NCI-H2171 treated with DMSO at 0.1 percent for 48 hours (cell line): ENCODE measurements at regions not wholly inside any gene's neighbourhood (a gene's known extent, or its start where the extent isn't known, plus 50 kb on each side); places are given as distances from the start of the nearest gene placed in this dataset.
"Not testable (repeated sequence)": the region's sequence is repeated elsewhere in the genome, so short reads cannot be mapped to it uniquely, and the experiment has no call there.

Source experiments
- DNase-seq: peaks from one replicate; lab custom pipeline; 2025; lab: John Stamatoyannopoulos, UW

DNA sequence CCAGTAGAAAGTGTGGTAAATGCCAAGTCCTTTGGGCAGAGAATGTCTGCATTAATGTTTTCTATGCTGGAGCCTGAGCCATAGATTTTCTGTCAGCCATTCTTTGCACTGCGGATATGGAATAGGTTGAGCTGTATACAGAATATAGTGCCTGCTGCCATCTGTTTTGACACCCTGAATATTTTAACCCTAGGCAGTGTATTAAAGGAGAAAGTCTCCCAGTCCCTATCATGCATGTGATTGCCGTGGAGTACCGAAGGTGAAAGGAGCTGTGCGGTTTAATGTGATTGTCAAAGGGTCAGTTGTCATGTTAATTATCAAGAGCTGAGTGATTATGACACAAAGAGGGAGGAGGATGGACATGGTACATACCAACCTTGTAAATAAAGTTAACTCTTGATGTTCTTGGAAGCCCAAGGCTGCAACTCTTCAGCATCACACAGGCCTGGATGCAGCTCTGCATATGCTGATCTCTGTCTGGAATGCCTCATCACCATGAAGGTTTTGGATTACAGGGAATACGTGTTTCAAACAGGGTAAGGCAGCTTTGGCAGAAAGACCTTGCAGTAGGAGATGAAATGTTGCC is 247.1 kb upstream of the ELAVL2 start:
- no peak for DNase-seq

DNA sequence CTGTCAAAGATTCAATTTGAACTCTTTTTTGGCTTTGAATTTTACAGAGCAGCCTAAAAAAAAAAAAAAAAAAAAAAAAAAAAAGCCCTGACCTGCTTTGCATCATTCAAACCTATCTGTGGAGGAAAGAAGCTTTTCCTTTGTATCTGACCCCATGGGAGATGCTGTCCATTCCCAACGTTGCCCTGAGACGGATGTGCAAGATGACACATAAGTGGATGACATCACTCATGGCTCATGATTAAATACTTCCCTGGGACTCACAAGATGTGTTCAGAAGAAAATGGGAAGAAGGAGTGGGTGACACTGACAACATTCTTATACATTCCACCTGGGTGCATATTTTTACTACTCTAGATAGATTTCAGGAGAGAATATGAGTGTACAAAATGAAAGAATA is 245.7 kb upstream of the ELAVL2 start:
- no peak for DNase-seq

GRCh38 chr9:24071091-24071490 is 245.1 kb upstream of the ELAVL2 start:
- DNase-seq: no peak

DNA sequence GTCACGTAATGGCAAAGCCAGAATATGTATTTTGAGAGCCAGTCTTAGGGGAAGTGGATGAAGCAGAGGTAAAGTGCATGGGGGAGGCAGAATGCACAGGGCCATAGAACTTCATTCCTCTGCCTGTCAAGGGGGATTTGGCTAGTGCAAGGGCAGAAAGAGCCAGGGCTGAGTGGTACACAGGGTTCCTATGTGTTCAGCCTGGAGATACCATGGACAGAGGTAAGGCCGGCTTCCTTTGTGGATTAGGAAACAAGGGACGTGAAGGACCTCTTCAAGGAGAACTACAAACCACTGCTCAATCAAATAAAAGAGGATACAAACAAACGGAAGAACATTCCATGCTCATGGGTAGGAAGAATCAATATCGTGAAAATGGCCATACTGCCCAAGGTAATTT is 241.1 kb upstream of the ELAVL2 start:
- DNase-seq: not testable (repeated sequence)

- no peak for DNase-seq
These were observed 233.6 kb upstream of the ELAVL2 start for GRCh38 chr9:24059651-24060050.

GRCh38 chr9:24051587-24051986 is 225.5 kb upstream of the ELAVL2 start:
- DNase-seq: no peak

- DNase-seq: not testable (repeated sequence)
These were observed 224.2 kb upstream of the ELAVL2 start for GRCh38 chr9:24050239-24050638.

- no peak for DNase-seq
These were observed 219.1 kb upstream of the ELAVL2 start for GRCh38 chr9:24045150-24045549.

GRCh38 chr9:24044576-24044975 is 218.5 kb upstream of the ELAVL2 start:
- DNase-seq: no peak

DNA sequence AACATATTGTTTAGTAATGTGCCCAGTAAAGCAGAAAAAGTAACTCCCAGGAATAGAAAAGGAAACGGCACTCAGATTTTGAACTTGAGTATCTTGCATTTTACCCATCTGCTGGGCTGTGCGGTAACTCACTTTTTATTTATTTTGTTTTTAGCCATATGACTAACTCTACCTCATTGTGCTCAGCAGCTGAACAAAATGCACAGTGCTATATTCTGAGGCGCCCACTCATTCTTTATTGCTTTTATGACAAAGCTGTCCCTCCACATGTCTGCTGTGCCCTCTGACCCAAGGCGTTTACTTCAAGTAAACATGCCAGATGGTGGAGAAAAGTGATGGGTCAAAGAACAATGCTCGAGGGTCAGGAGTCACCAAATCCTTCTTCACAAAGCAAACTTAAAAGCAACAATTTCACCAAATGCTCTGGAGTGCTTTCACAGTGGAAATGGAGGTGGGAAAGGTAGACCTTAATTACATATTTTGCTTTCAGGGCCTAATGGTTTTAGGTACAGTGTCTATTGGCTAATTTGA is 215.2 kb upstream of the ELAVL2 start:
- peak; percentile 73 for DNase-seq

DNA sequence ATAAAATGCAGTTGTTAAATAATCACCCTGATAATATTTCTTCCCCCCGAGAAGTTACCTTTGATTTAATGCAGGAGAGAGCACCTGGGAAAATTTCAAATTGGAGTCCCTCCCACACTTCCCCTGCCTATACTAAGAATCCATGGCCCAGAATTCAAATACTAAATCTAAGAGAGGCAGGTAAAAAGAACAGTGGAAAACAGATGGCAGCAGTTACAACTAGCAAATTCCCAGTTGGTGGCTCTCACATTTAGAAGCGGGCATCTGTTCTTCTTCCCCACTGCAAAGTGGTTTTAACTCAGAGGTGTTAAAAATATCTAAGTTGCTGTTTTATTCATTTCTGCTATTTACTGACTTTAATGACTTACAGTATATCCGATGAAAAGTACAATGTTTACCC is 210.4 kb upstream of the ELAVL2 start:
- DNase-seq: peak; percentile 85

- peak; percentile 71 for DNase-seq
These were observed 209.8 kb upstream of the ELAVL2 start for GRCh38 chr9:24035816-24036215.

- no peak for DNase-seq
These were observed 185.8 kb upstream of the ELAVL2 start for GRCh38 chr9:24011881-24012280.

DNA sequence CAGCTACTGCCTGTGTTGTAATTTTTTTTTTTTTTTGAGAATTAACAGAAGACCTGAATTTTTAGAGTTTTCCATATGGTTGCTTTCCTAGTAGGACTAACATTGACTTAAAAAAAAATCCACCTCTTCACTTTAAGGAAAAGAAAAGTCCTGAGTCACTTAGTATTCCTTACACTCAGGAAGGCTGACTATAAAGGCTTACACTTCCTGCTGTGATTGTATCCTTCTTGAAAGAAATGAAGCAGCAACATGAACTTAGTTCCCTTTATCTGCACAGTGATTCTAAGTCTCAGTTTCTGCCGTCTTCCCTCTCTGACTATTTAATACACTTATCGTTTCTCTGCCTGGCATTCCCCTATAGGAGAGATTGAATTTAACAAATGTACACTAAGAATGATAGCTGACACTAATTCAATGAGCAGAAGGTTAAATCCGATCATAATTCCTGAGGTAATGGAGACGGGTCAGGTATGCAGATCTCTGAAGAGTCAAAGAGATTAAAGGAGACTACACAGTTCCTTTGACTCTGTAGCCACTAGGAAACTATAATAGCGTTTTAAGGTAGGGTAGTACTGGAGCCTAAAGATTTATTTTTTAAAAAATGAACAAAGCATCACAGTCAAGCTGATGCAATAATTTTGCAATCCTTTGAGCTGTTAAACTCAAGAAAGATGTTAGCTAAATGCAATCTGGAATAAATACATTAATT is 185.1 kb upstream of the ELAVL2 start:
- peak; percentile 1 for DNase-seq

DNA sequence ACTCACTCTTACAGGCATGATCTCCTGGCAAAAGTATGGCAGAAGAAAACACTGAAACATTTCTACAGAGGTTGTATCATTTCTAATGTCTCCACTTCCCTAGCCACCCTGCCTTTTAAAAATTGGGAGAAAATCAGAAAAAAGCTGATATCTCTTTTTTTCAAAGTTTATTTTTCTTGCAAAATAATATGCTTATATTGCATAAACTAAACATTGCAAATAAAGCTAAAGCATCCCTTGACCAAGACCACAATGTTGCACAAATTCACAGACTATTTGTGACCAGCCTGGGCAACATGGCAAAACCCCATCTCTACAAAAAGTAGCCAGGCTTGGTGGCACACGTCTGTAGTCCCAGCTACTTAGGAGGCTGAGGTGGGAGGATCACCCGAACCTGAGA is 183.3 kb upstream of the ELAVL2 start:
- DNase-seq: no peak

GRCh38 chr9:24007185-24007584 is 181.1 kb upstream of the ELAVL2 start:
- DNase-seq: no peak

DNA sequence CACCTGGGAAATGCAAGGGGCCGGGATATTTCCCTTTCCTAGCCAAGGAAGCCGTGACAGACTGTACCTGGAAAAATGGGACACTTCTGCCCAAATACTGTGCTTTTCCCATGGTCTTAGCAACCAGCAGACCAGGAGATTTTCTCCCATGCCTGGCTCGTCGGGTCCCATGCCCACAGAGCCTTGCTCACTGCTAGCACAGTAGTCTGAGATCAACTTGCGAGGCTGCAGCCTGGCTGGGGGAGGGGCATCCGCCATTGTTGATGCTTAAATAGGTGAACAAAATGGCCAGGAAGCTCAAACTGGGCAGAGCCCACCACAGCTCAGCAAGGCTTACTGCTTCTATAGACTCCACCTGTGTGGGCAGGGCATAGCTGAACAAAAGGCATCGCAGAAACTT is 165.8 kb upstream of the ELAVL2 start:
- DNase-seq: not testable (repeated sequence)

DNA sequence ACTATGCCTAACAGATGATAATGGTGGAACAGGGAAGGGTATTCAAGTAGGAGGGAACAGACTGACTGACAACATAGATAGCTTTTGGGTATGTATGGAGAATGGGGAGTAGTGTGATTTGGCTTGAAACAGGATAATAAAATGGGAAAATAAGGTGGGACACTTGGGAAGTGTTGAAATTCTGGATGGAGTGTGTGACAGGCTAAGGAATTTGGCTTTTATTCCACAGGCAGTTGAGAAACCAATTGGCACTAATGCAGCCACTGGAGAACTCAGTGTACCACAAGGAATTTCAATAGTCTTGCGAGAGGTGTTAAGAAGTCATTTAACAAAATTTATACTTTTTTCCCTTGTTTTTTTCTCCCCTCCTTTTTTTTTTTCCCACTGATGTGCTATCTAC is 153.5 kb upstream of the ELAVL2 start:
- DNase-seq: no peak

DNA sequence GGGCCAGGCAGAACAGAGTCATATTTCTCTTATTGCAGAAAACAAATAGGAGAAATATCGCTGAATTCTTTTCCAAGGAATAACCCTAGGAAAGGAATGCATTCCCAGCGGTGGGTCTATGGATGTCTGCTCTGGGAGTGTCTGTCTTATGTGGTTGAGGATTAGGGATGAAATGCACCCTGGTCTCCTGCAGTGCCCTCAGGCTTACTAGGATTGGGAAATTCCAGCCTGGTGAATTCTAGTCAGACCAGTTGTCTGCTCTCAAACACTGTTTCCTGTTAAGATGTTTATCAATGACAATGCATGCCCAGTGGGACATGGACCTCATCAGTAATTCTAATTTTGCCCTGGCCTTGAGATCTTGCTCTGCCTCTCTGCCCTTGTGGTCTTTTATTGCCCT is 136.1 kb upstream of the ELAVL2 start:
- DNase-seq: no peak

GRCh38 chr9:23945897-23946296 is 119.9 kb upstream of the ELAVL2 start:
- no peak for DNase-seq

DNA sequence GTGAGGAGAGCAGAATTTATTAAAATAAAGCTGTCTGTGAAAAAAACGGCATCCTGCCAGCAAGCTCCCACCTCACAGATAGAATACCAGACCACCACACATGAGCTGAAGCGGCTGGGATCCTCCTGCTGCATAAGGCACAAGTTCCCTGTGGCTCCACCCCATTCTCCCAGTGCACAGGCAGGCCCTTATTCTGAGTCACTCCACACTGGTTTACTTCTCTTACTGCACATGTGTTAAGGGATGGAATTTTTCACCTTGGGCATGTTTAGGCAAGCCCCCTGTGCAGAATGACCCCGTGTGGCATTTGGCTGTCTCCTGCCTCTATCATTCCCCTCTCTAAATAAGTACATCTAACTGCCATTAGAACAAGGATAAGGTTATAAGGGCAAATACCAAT is 115.0 kb upstream of the ELAVL2 start:
- no peak for DNase-seq

DNA sequence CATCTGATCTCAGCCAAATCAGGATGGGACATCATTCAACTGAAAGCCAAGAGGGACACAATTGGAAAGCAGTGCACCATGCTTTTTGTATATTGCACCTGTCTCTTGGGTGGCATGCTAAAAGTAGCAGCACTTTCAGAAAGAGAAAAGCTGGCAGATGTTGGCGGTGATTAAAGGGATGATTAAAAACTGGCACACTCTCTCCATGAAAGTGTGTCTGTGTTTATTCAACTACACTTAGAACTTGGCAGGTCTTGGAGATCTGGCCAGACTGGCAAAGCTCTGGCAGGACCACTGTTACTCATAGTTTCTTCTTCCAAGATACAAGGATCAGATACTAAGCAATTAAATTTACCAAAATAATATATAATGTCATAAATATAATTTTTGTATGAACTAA is 112.9 kb upstream of the ELAVL2 start:
- DNase-seq: peak; percentile 4

GRCh38 chr9:23934291-23934906 is 108.4 kb upstream of the ELAVL2 start:
- DNase-seq: no peak
